HT1080 (cell line): ENCODE measurements at regions not wholly inside any gene's neighbourhood (a gene's known extent, or its start where the extent isn't known, plus 50 kb on each side); places are given as distances from the start of the nearest gene placed in this dataset.
"Not testable (repeated sequence)": the region's sequence is repeated elsewhere in the genome, so short reads cannot be mapped to it uniquely, and the experiment has no call there.

ENCODE experiments used
- DNase-seq: peaks from one replicate; pipeline ENCODE4 v3.0.0-alpha.2; 2015; ENCODE audit warnings: low read depth

DNA sequence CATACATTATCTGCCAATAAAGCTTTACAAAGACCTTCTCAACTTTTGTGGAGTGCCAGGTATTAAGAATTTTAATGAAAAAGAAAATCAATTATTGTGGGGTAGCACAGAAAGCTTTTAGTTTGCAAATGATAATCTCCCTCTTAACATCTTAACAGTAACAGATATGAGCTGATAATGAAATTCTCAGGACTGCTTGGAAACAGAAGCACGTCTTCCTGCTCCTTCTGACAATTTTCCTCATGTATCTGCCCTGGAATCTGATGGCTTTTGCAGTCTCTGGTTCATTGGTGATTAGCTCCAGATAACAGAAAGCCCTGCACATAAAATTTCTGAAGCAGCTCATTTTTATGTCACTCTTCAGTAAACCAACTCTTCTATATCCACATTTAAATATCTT, 432.4 kb upstream of the PDZRN3 start:
- DNase-seq = no peak

DNA sequence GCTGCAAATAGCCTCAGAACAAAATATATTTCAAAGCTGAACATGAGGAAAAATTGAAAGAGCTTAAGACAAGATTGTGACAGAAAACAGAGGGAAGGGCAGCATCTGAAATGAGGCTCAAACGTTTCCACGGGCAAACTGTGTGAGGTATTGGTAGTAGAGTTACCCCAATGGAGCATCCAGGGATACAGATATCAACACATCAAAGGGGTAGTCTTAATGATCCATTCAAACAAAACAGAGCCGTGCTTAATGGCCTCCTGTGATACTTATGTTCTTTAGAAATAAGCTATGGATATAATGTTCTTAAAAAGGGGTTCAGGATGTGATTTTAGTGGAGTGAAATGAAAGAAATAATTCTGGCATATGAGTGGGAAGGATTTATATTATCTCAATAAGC, 430.3 kb upstream of the PDZRN3 start:
- no peak for DNase-seq

DNA sequence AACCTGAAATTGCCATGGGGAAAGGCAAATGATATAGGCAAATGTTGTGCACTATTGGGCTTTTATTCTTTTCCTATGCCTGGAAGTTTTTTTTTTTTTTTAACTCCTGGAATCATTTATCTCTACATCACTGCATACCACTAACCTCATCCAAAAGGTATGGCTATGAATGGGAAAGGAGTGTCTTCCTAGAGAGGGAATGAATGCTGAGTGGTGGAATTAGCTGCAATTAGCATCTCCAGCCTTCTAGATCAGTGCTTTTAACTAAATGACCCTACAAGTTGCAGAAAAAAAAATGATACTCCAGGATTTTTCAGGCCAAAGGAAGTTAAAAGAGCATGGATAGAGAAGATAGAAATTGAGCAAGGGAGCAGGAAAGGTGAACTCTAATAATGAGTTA, 429.8 kb upstream of the PDZRN3 start:
- DNase-seq = no peak

DNA sequence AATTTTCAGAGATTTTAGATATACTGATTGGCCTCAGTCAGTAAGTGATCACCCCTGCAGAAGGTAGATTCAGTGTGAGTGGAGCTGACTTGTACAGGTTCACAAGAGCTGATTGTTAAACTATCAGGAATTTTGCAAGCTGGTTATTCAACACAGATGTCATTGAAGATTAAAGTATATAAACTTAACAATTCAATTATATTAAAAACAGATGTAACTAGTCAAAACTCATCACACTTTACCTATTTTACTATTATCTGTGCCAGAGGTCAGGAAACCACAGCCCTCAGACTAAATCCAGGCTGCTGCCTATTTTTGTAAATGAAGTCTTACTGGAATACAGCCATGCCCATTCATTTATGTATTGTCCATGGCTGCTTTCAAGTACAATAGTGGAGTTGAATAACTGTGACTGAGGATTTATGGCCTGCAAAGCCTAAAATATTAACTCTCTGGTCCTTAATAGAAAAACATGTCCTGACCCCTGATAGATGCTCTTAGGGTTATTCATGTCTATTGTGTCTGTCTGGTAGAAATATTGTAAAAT, 429.3 kb upstream of the PDZRN3 start:
- DNase-seq = no peak

DNA sequence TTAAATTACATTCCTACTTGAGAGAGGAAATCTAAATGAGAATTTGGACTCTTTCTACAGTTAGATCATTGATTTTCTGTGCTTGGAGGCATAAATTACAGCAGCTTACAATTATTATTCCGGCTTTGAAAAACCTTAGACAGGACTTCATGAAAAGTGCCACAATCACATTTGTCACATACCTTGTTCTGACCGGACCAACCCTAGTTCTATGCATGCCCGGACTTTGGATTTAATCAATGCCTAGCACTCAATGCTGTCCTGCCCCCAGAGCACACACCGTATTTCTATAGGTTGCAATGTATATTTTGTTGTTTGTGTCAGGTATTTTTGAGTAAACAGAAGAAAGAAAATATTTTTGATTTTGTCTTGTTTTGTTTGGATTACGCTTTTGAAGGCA, 424.7 kb upstream of the PDZRN3 start:
- no peak for DNase-seq

DNA sequence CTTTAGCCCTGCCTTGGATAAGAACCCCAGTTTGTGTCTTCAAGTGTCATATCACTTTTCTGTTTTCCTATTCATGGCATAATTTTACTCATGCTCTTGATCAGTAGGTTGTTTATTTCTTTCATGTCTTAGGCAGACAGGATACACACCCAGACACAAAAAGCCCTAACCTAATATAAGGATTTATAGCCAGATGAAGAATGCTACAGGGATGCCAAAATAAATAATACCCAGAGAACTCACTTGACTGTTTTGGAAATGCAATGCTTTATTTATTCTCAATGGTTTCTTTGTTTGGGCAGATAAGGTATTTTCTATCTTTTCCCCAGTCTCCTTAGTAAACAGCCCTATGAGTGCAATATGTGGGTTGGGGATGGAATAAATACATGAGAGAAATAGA, 424.0 kb upstream of the PDZRN3 start:
- DNase-seq = no peak

DNA sequence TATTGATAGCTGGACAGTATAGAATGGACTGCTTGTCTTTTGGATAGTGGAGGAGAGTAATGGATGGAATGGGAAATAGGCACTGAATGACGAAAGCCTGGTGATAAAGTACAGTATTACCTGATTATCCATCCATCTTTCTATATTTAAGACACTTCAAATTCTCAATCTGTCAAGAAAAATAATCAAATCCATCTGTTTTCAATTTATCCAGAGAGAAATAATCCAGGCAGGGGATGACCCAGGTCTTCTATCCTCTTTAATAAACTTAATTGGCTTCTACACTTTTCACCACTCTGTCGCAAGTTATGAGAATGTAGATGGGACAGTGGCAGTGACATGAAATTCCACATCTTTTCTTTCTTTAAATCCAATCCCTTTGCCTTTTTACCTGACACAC, 420.3 kb upstream of the PDZRN3 start:
- DNase-seq = no peak

DNA sequence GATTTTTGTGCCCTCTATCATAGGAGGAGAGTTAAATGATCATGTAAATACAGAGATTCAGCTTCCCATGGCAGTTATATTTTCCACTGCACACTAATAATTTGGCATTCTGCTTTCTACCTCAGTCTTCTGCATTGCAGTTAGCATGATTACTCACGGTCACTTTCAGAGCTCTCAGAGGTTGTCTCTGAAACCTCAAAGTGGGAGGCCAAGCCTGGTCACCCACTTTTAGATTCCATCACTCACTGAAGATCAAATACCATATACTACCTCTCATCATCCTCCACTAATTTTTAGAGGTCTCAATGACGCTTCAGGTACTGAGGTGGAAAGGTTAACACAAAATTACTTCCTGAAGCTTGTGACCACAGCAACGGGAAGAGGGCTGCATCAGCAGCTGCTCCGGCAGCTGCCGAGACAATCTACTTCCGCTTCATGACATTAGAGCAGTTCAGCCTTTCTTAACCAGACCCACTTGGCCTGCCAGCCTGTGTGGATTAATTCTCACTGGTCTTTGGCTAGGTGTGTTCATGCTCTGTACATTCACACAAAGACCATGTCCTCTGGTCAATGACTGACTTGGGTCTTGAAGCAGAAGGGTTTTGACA, 416.4 kb upstream of the PDZRN3 start:
- DNase-seq = no peak

DNA sequence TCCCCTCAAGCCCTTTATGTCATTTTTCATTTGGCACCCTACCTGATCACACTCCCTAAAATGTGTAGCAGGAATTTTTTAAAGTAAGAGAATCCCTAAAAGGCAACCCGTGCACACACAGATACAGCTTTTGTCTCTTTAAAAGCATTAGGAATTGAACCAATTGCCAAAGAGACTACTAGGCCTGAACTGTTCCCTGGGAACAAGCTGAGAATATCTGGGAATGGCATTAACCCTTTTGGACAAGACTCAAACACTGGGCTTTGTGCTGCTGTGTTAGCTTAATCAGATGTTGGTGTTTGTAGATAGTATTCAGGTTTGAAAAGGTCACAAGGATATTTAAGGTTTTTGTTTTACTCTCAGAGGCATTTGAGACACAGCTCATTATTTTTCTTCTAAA, 414.4 kb upstream of the PDZRN3 start:
- no peak for DNase-seq

DNA sequence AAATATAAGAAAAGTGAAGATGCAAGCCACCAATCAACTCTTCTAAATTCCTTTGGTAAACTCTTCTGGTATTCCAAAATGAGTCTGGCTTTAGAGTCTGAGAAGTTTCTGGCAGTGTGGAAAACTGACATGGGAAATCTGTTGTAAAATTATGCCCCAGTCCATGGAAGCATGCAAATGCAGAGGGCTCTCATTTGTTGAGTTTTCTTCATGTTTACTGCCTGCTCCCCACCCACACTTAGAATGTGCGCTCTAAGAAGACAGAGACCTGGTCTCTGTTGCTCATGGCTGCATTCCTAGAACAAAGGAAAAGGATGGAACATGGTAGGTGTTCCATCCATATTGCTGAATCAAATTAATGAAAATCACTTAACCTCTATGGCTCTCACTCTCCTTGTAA, 411.8 kb upstream of the PDZRN3 start:
- no peak for DNase-seq

DNA sequence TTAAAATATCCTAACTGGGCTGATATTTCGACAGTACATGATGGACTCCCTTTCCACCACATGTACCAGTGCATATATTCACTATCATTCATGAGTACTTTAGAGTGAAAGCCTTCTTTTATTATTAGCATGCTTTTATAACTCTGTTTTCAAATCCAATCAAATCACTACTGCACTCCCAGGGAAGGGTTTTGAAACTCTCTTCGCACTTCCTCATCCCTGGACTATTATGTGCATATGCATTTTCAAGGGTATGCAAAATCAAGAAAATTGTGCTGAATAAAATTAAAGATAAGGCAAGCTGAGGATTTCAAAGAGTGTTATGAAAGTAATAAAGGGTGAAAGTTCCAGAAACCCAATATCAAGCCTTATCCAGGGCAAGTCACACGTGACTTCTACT, 411.4 kb upstream of the PDZRN3 start:
- DNase-seq = no peak

DNA sequence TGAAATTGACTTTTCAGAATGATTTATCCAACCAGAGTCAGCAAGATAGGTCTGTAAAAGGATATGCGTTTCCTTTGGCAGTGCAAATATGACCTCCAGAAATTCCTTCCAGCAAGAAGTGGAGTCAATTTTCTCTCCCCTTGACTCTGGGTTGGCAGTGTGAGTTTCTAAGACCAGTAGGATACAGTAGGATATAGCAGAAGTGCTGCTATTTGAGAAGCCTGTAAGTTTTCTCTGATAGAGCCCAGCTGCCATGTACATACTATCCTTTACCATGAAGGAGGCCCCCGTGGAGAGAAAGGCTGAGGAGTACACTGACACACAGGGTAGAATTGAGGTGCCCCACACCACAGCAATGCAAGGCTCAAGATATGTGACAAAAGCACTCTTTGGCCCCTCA, 409.1 kb upstream of the PDZRN3 start:
- no peak for DNase-seq

DNA sequence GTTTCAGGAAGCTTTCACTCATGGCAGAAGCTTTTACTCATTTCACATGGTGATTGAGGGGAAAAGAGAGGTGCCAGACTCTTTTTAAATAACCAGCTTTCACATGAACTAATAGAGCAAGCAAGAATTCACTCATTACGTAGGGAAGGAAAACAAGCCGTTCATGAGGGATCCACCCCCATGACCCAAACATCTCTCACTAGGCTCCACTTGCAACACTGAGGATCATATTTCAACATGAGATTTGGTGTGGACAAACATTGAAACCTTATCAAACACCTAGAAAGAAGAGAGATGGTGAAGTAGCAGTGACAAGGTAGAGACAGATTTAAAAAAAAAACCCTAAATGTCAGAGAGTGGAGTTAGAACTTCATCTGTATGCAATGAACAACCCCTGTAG, 408.6 kb upstream of the PDZRN3 start:
- DNase-seq = no peak

DNA sequence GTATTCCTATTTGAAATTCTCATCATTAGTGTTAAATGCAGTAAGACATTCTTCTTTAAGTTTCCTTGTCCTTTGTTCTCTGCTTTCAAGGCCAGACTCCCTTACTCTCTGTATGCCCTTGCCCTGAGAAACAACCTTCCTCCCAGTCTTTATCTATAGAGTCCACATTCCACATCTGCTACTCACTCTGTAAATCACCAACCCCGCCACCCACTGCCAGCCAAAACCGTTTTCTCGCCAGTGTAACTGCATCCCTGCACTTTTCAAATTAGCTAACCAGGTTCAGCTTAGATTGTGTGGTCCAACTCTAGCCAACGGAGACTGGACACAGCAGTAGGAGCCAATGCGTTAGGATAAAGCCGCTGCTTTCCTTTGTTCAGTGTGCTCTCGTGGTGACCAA, 402.4 kb upstream of the PDZRN3 start:
- peak; percentile 69 for DNase-seq

DNA sequence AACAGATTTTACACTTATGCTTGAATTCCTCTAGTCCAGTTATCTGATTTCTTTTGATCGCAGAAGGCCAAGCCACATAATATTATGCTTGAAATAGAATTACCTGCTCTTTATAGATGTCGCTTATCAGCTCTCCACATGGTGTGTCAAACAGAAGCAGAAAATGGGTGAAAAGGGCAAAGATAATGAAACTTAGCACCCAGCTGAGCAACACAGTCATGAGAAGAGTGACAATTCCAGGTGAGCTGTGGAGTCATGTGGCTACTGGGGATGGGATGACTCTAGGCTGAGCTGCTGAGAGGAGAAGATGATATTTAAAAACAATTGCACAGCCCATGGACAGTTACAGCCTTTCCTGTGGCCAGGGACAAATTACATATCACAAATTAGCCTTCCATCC, 398.7 kb upstream of the PDZRN3 start:
- DNase-seq = no peak

DNA sequence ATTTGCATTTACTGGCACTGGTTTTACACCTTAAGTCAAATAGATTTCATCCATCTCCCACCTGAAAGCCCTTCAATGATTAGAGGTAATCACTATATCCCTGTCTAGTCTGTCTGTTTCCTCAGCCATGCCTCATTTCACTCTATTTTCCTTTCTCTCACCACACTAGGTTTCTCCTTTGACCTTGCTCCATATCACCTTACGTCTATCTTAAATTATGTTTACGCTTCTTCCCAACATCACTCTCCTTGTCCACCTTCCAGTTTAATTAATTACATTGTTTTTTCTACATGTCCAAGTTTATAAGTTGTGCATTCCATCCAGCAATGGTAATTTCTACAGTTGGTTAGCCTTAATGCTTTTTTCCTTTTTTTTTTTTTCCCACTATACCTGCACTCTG, 396.7 kb upstream of the PDZRN3 start:
- DNase-seq = no peak

DNA sequence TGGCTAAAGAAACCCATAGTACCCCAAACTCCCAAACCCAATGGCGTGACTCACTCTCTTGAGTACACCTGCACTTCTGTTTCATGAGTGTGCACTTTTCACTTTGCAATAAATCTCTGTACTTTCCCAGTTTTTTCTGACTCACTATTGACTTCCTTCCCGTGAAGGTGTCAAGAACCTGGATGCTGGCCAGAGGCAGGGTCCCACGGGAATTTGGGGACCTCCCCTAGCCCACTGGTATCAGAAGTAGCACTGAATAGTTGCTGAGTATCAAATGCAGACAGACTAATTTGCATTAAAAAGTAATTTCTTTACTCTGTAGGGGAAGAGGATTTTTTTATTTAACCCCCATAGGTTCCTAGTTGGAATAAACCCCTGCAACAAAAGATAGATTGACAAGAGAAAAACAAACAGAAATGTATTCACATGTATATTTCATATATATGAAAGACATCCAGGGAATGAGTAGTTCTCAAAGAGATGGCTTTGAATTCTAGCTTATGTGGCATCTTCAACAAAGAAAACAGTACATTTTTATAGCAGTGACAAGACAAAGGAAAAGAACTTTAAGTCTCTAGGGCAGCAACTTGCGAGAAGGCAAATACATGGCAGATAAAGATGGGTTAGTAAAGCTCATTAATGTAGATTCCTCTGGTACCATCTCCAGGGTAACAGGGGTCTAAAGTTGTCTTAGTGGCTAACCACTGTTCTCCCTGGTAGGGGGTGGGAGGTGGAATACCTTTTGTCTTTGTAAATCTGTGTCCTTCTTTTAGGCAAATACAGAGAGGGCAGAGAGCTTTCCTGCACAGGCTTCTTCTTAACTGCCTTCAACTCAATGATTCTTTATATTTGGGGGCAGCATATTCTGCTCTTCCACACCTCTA, 385.5 kb upstream of the PDZRN3 start:
- DNase-seq = peak; percentile 13

DNA sequence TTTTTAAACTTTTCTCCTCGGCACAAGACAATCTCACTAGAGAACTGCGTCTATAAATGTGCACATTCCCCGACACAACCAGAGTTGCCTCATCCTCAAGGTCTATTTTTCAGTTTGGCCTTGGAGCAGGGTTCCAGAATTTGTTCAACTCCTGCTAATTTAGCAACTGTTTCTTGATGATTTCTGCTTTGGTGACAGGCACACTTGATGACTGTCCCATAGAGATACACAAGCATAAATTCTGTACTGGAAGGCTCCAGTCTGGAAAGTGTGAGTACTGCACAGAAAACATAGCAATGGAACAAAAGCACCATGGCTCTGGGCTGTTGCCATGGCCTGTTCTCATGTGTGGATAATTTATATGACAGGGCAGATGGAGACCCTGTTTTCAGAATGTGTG, 379.6 kb upstream of the PDZRN3 start:
- no peak for DNase-seq

DNA sequence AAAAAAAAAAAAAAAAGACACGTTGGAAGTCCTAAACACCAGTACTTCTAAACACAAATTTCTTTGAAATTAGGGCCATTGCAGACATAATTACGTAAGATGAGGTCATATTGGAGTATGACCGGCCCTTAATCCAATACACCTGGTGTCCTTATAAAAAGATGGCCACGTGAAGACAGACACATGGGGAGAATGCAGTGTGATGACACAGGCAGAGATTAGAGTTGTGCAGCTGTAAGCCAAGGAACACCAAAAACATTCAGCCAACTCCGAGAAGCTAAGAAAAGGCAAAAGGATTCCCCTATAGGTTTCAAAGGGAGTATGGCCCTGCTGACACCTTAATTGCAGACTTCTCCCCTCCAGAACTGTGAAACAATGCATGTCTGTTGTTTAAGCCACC, 379.0 kb upstream of the PDZRN3 start:
- no peak for DNase-seq

DNA sequence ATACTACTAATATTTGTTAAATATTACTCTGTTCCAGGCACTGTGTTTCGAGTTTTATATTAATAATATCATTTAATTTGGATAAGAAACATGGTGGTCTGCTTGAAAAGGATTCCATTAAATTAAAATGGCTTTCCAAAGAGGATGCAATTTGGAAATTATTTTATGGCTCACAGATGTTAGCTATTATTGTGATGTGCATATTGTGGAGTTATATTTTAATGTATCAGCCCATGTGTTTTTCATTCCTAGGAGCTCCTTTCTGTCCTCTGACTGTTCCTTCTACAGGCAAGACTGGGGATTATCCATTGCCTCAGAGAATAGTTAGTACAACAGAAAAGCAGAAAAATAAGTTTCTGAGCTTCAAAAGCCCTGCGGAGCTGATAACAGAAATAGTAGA, 376.7 kb upstream of the PDZRN3 start:
- no peak for DNase-seq

DNA sequence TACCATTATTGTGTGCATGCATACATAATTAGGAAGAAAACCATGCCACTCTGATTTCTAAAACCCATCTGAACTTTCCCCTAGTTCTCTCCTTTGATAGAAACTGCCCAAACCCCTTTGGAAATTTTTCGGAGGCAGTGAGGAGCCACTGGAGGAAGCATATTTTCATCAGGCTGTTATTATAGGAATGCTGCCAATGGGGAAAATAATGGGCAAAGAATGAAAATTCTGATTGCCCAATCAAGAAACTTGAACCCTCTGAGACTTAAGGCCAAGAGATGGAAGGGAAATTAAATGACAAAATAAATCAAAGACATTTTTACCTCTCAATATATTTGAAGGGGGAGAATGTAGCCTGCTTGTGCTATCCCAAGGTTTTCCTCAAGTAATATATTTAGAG, 376.0 kb upstream of the PDZRN3 start:
- DNase-seq = peak; percentile 31

DNA sequence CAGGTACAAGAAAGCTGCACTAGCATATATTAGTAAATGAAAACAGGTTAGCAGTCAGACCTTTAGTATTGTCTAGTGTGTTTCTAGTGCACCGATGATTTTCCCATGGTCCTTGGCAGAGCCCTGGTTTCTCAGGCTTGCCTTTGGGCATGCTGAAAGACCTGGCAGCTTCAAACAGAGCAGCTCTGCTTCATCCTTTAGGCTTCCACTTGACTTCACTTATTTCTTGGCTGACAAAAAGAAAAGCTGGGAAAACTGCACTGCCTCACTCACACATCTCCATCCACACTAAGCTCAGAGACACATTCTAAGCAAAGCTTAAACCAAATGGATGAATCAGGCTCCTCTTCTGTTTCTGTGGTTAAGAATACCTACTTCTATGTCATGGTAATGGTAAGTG, 374.8 kb upstream of the PDZRN3 start:
- DNase-seq = peak; percentile 8

DNA sequence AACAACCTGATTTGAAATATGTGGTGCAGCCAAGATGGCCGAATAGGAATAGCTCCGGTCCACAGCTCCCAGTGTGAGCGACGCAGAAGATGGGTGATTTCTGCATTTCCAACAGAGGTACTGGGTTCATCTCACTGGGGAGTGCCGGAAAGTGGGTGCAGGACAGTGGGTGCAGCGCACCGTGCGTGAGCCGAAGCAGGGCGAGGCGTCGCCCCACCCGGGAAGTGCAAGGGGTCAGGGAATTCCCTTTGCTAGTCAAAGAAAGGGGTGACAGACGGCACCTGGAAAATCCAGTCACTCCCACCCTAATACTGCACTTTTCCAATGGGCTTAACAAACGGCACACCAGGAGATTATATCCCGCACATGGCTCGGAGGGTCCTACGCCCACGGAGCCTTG, 365.9 kb upstream of the PDZRN3 start:
- not testable (repeated sequence) for DNase-seq
